NT2/D1 (cell line): ENCODE measurements at regions not wholly inside any gene's neighbourhood (a gene's known extent, or its start where the extent isn't known, plus 50 kb on each side); places are given as distances from the start of the nearest gene placed in this dataset.

Source experiments
- DNase-seq: peaks from one replicate; pipeline ENCODE4 v3.0.0-alpha.2; 2011; ENCODE audit warnings: low read depth, low spot score
- H3K27me3 ChIP-seq: 2 replicates; pipeline ENCODE4 v1.6.0; 2011; ENCODE audit warnings: mild to moderate bottlenecking; ENCODE audit not compliant: insufficient read length, insufficient read depth
- H3K36me3 ChIP-seq: 2 replicates; pipeline ENCODE4 v1.6.1; 2011; ENCODE audit warnings: mild to moderate bottlenecking, low read length, mixed read lengths; ENCODE audit not compliant: insufficient read depth, insufficient read length
- H3K4me1 ChIP-seq: 2 replicates; pipeline ENCODE4 v1.5.1; 2011; ENCODE audit not compliant: insufficient read depth, insufficient read length
- H3K4me3 ChIP-seq: 2 replicates; pipeline ENCODE4 v1.5.1; 2011; ENCODE audit warnings: low read depth; ENCODE audit not compliant: insufficient read length
- H3K9ac ChIP-seq: 2 replicates; pipeline ENCODE4 v1.6.0; 2011; ENCODE audit warnings: low read depth; ENCODE audit not compliant: insufficient read length
- H3K9me3 ChIP-seq: 2 replicates; pipeline ENCODE4 v1.5.1; 2011; ENCODE audit warnings: mild to moderate bottlenecking, low read length; ENCODE audit not compliant: insufficient read depth
- SUZ12 ChIP-seq: IDR thresholded peaks from 2 replicates; pipeline ENCODE4 v1.6.1; 2011; ENCODE audit not compliant: insufficient read length, insufficient read depth; ENCODE audit errors: extremely low read depth
- YY1 ChIP-seq: IDR thresholded peaks from 2 replicates; pipeline ENCODE4 v1.6.1; 2011; ENCODE audit not compliant: insufficient read length, insufficient read depth
- ZNF274 ChIP-seq: IDR thresholded peaks from 2 replicates; pipeline ENCODE4 v1.6.1; 2011; ENCODE audit warnings: mild to moderate bottlenecking, low read depth, low read length

- Histone ChIP-seq H3K27me3 (no peaks in the 10 kb centered on the region), H3K9me3 (no peaks in the 10 kb centered on the region), H3K9ac (no peak overlapping the region), H3K36me3 (no peaks in the 10 kb centered on the region), H3K4me1 (no peaks in the 10 kb centered on the region), H3K4me3 (no peak overlapping the region)
- no peak for DNase-seq
- no peak for TF ChIP-seq ZNF274
- no peak for TF ChIP-seq SUZ12
- no peak for TF ChIP-seq YY1
Measured at GRCh38 chr6:84460491-84460890, 233.0 kb upstream of the CEP162 start.

GRCh38 chr6:84459401-84459800 lies 232.0 kb upstream of the CEP162 start:
- Histone ChIP-seq H3K4me3 (no peak overlapping the region), H3K9me3 (no peaks in the 10 kb centered on the region), H3K4me1 (no peaks in the 10 kb centered on the region), H3K36me3 (no peaks in the 10 kb centered on the region), H3K9ac (no peak overlapping the region), H3K27me3 (no peaks in the 10 kb centered on the region)
- TF ChIP-seq YY1, result no peak
- TF ChIP-seq SUZ12, result no peak
- TF ChIP-seq ZNF274, result no peak
- DNase-seq, result no peak

- TF ChIP-seq ZNF274 (no peak), YY1 (no peak), SUZ12 (no peak)
- Histone ChIP-seq H3K36me3 (no peaks in the 10 kb centered on the region), H3K4me3 (no peak overlapping the region), H3K9ac (no peak overlapping the region), H3K4me1 (no peaks in the 10 kb centered on the region), H3K9me3 (no peaks in the 10 kb centered on the region), H3K27me3 (no peaks in the 10 kb centered on the region)
- no peak for DNase-seq
Measured at GRCh38 chr6:84458271-84458670, 230.8 kb upstream of the CEP162 start.

- Histone ChIP-seq H3K9ac (no peak overlapping the region), H3K4me3 (no peak overlapping the region), H3K27me3 (no peaks in the 10 kb centered on the region), H3K4me1 (no peaks in the 10 kb centered on the region), H3K9me3 (no peaks in the 10 kb centered on the region), H3K36me3 (no peaks in the 10 kb centered on the region)
- no peak for DNase-seq
- TF ChIP-seq SUZ12 (no peak), ZNF274 (no peak), YY1 (no peak)
Measured at GRCh38 chr6:84457276-84457675, 229.8 kb upstream of the CEP162 start.

GRCh38 chr6:84456803-84457202 lies 229.4 kb upstream of the CEP162 start:
- H3K27me3 ChIP-seq, result no peaks in the 10 kb centered on the region
- no peak overlapping the region for H3K4me3 ChIP-seq
- no peak for TF ChIP-seq ZNF274
- TF ChIP-seq YY1, result no peak
- TF ChIP-seq SUZ12, result no peak
- no peaks in the 10 kb centered on the region for H3K9me3 ChIP-seq
- no peaks in the 10 kb centered on the region for H3K36me3 ChIP-seq
- DNase-seq, result no peak
- no peak overlapping the region for H3K9ac ChIP-seq
- H3K4me1 ChIP-seq, result no peaks in the 10 kb centered on the region

GRCh38 chr6:84455511-84456029 lies 228.1 kb upstream of the CEP162 start:
- DNase-seq, result no peak
- H3K9me3 ChIP-seq, result no peaks in the 10 kb centered on the region
- no peak overlapping the region for H3K4me3 ChIP-seq
- TF ChIP-seq SUZ12 (no peak), YY1 (no peak), ZNF274 (no peak)
- H3K27me3 ChIP-seq, result no peaks in the 10 kb centered on the region
- H3K9ac ChIP-seq, result no peak overlapping the region
- H3K36me3 ChIP-seq, result no peaks in the 10 kb centered on the region
- no peaks in the 10 kb centered on the region for H3K4me1 ChIP-seq

GRCh38 chr6:84453499-84453898 lies 226.1 kb upstream of the CEP162 start:
- no peaks in the 10 kb centered on the region for H3K9me3 ChIP-seq
- H3K9ac ChIP-seq, result no peak overlapping the region
- H3K4me3 ChIP-seq, result no peak overlapping the region
- no peak for DNase-seq
- H3K36me3 ChIP-seq, result no peaks in the 10 kb centered on the region
- no peaks in the 10 kb centered on the region for H3K27me3 ChIP-seq
- TF ChIP-seq YY1, result no peak
- TF ChIP-seq SUZ12, result no peak
- TF ChIP-seq ZNF274, result no peak
- H3K4me1 ChIP-seq, result no peaks in the 10 kb centered on the region

GRCh38 chr6:84450018-84450417 lies 222.6 kb upstream of the CEP162 start:
- no peaks in the 10 kb centered on the region for H3K9me3 ChIP-seq
- no peaks in the 10 kb centered on the region for H3K27me3 ChIP-seq
- no peaks in the 10 kb centered on the region for H3K36me3 ChIP-seq
- H3K9ac ChIP-seq, result no peak overlapping the region
- H3K4me1 ChIP-seq, result no peaks in the 10 kb centered on the region
- H3K4me3 ChIP-seq, result no peak overlapping the region
- no peak for DNase-seq
- no peak for TF ChIP-seq SUZ12
- no peak for TF ChIP-seq YY1
